Activated CD4-positive, CD25-positive, alpha-beta regulatory T cell treated with anti-CD3 and anti-CD28 coated beads, Interleukin-2, amount 50 U/mL, for 16 hours (primary cell): ENCODE measurements at regions not wholly inside any gene's neighbourhood (a gene's known extent, or its start where the extent isn't known, plus 50 kb on each side); places are given as distances from the start of the nearest gene placed in this dataset.
"Not testable (repeated sequence)": the region's sequence is repeated elsewhere in the genome, so short reads cannot be mapped to it uniquely, and the experiment has no call there.

Experiments used
- DNase-seq: peaks from one replicate; pipeline ENCODE4 v3.0.0-alpha.2; 2020; ENCODE audit warnings: low read depth, low spot score

- DNase-seq: not testable (repeated sequence)
Measured at GRCh38 chr3:194924889-194925288, 239.2 kb downstream of the FAM43A start.

- no peak for DNase-seq
Measured at GRCh38 chr3:194925614-194926013, 239.9 kb downstream of the FAM43A start.

- no peak for DNase-seq
Measured at GRCh38 chr3:194928227-194928626, 242.5 kb downstream of the FAM43A start.

- no peak for DNase-seq
Measured at GRCh38 chr3:194928831-194929577, 243.3 kb downstream of the FAM43A start.

GRCh38 chr3:194929578-194929960 is 243.9 kb downstream of the FAM43A start:
- DNase-seq: no peak

GRCh38 chr3:194930377-194931204 is 244.9 kb downstream of the FAM43A start:
- no peak for DNase-seq

- no peak for DNase-seq
Measured at GRCh38 chr3:194931347-194931746, 245.7 kb downstream of the FAM43A start.

- DNase-seq: no peak
Measured at GRCh38 chr3:194931865-194932264, 246.2 kb downstream of the FAM43A start.

- no peak for DNase-seq
Measured at GRCh38 chr3:194933465-194933864, 247.8 kb downstream of the FAM43A start.

- no peak for DNase-seq
Measured at GRCh38 chr3:194935061-194935460, 249.4 kb downstream of the FAM43A start.

GRCh38 chr3:194935632-194936470 is 250.2 kb downstream of the FAM43A start:
- no peak for DNase-seq

- DNase-seq: no peak
Measured at GRCh38 chr3:194936659-194937058, 251.0 kb downstream of the FAM43A start.

- DNase-seq: no peak
Measured at GRCh38 chr3:194937144-194937543, 251.5 kb downstream of the FAM43A start.

GRCh38 chr3:194937882-194938321 is 252.2 kb downstream of the FAM43A start:
- DNase-seq: no peak

GRCh38 chr3:194938845-194939531 is 253.3 kb downstream of the FAM43A start:
- DNase-seq: no peak

GRCh38 chr3:194939532-194939909 is 253.8 kb downstream of the FAM43A start:
- DNase-seq: no peak

- DNase-seq: no peak
Measured at GRCh38 chr3:194939949-194940770, 254.5 kb downstream of the FAM43A start.

GRCh38 chr3:194941360-194941955 is 255.8 kb downstream of the FAM43A start:
- DNase-seq: no peak

GRCh38 chr3:194941956-194942511 is 256.4 kb downstream of the FAM43A start:
- no peak for DNase-seq

- DNase-seq: no peak
Measured at GRCh38 chr3:194944526-194944925, 258.8 kb downstream of the FAM43A start.
